Astrocyte of the spinal cord (primary cell): ENCODE measurements at regions not wholly inside any gene's neighbourhood (a gene's known extent, or its start where the extent isn't known, plus 50 kb on each side); places are given as distances from the start of the nearest gene placed in this dataset.

Source experiments
- DNase-seq: peaks from one replicate; pipeline ENCODE4 v3.0.0; 2011; ENCODE audit warnings: low read depth, low spot score
- H3K4me3 ChIP-seq: 2 replicates; pipeline ENCODE4 v1.5.1; 2011; ENCODE audit warnings: low read depth, mild to moderate bottlenecking, low read length, moderate library complexity
- in situ Hi-C: cut with HindIII; loops from 2 replicates; pipeline ENCODE4 v1.10.0; 2017; ENCODE audit warnings: low sequenced_read_pairs
- TF ChIP-seq, protein P1 (sequence below): IDR thresholded peaks from 2 replicates; pipeline ENCODE4 v1.5.1; 2012; ENCODE audit warnings: low read depth, mild to moderate bottlenecking, low read length, inconsistent platforms

DNA sequence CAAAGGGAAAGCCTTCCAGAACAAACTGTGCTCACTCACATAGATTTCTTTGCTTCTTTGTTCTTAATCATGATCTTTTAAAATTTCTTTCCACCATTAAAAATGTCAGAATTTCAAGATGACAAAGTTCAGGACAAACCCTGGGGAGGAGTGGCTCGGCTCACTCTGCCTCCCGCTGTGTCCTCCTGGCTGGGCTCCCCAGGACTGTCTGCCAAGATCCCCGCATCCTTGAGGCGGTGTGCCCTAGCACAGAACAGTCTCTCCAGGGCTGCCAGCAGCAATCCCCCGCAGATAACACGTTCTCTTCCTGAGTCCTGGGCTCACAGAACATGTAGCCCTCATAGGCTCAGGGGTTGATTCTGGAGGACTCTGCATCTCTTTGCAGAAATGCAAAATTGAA is 98.4 kb upstream of the KCNG1 start:
- in situ Hi-C loops, result no loop called here
- no peak overlapping the region for H3K4me3 ChIP-seq

DNA sequence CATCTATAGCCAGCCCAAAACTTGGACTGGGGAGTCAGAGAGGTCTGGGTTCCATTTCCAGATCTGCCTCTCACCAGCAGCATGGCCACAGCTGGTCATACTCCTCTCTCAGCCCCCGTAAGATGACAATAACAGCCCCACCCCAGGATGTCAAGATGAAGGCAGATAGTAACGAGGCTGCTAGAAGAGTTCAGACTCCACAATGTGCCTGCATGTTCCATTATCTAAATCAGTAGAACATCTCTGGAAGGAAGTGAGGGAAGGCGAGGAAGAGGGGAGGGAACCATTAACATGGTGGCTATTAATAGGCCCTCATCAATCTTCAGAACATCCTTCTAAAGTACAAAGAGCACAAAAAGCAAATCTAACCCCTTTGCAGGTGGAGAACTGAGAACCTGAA is 98.0 kb upstream of the KCNG1 start:
- in situ Hi-C loops, result no loop called here
- no peak for DNase-seq
- TF ChIP-seq, protein P1, sequence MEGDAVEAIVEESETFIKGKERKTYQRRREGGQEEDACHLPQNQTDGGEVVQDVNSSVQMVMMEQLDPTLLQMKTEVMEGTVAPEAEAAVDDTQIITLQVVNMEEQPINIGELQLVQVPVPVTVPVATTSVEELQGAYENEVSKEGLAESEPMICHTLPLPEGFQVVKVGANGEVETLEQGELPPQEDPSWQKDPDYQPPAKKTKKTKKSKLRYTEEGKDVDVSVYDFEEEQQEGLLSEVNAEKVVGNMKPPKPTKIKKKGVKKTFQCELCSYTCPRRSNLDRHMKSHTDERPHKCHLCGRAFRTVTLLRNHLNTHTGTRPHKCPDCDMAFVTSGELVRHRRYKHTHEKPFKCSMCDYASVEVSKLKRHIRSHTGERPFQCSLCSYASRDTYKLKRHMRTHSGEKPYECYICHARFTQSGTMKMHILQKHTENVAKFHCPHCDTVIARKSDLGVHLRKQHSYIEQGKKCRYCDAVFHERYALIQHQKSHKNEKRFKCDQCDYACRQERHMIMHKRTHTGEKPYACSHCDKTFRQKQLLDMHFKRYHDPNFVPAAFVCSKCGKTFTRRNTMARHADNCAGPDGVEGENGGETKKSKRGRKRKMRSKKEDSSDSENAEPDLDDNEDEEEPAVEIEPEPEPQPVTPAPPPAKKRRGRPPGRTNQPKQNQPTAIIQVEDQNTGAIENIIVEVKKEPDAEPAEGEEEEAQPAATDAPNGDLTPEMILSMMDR, result no peak
- H3K4me3 ChIP-seq, result no peak overlapping the region

More for the DNA sequence above, 98.4 kb upstream of the KCNG1 start:
- DNase-seq, result peak; percentile 26
- TF ChIP-seq, protein P1, result no peak

DNA sequence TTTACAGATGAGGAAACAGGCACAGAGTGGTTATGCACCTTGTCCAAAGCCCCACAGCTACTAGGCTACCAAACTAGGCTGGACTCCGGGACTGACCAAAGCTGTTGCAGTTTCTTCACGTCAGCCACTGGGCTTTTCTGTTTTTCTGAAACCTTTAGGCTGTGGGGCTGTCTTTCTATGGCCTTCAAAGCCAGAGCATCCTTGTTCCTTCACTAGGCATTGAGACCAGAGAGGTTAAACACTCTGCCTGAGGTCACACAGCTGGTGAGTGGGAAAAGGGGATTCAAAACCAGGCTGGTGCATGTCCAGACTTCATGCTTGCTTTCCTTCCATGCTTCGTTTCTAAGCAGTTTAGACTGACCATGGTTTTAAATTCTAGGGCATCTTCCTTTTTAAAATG is 97.5 kb upstream of the KCNG1 start:
- in situ Hi-C loops, result no loop called here
- H3K4me3 ChIP-seq, result no peak overlapping the region
- TF ChIP-seq, protein P1, result no peak

DNA sequence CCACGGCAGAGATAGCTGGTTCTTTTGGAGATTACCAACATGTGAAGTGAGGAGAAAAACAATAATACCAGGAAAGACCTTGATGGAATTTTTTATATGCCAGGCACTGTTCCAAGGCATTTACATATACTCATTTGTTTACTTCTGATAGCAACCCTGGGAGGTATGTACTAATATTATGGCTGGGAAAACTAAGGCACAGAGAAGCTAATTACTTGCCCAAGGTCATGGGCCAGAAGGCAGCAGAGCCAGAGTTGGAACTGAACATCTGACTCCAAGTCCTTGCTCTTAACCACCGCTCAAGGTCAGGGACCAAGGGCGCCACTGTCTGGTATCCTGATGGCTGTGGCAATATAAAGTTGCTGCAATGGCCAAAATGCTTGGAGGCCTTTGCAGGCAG is 97.0 kb upstream of the KCNG1 start:
- no peak overlapping the region for H3K4me3 ChIP-seq
- TF ChIP-seq, protein P1, result no peak
- in situ Hi-C loops, result no loop called here
- DNase-seq, result no peak

More for the DNA sequence above, 97.5 kb upstream of the KCNG1 start:
- no peak for DNase-seq

DNA sequence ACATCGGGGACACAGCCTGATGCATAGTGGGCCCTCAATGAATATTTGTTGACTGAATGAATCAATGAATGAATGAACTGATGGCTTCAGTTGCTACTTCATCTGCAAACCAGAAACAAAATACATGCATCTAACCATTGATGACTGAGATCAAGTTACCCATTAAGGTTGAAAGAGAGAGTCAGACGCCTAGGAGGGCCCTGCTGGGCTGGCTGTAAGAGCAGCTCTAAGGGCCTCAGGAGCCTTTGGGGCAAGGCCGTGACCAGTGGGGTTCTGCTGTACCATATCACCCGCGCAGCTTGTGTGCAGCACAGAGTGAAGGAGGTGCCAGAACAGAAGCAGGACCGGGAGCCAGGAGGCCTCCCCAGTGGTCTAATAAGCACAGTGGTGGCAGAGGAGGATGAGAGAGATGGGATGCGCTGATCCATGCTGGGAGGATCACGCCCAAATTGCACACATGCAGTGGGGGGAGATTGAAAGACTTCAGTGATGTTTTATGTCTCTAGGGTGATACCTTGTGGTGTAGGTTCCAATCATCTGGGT is 96.1 kb upstream of the KCNG1 start:
- in situ Hi-C loops, result no loop called here
- TF ChIP-seq, protein P1, result no peak
- DNase-seq, result no peak
- H3K4me3 ChIP-seq, result no peak overlapping the region

DNA sequence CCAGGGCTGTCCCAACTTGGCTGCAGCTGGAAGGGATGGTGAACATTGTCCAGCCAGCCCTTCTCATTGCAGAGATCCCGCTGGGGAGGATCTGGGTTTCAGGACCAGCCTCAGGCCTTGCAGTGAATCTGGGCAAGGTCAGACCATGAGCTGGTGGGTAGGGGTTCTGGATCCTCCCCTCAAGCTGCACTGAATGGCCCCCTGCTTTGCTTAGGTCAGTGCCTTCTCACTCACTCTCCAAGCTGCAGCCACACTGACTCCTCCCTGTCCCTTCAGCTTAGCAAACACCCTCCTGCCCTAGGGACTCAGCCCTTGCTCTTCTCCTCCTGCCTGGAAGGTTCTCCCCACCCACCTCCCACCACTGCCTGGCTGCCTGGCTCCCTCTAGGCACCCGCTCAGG is 95.3 kb upstream of the KCNG1 start:
- DNase-seq, result no peak
- TF ChIP-seq, protein P1, result no peak
- H3K4me3 ChIP-seq, result no peak overlapping the region
- in situ Hi-C loops, result no loop called here
